ENCODE measurements at regions not wholly inside any gene's neighbourhood (a gene's known extent, or its start where the extent isn't known, plus 50 kb on each side); places are given as distances from the start of the nearest gene placed in this dataset.
"Not testable (repeated sequence)": the region's sequence is repeated elsewhere in the genome, so short reads cannot be mapped to it uniquely, and the experiment has no call there.

- Mint-ChIP-seq H3K4me1 (no peaks in the 10 kb centered on the region), H3K4me3 (no peak overlapping the region), H3K36me3 (ENCODE audit: low read depth) (no peaks in the 10 kb centered on the region), H3K27me3 (no peaks in the 10 kb centered on the region), H3K27ac (no peak overlapping the region)
- no peak for DNase-seq
- H3K9me3 ChIP-seq (ENCODE audit: control insufficient read depth, low read length, poor library complexity, severe bottlenecking) = no peaks in the 10 kb centered on the region
- no peak for ATAC-seq
These were observed 281.2 kb downstream of the SLITRK5 start for GRCh38 chr13:87952377-87952776.

DNA sequence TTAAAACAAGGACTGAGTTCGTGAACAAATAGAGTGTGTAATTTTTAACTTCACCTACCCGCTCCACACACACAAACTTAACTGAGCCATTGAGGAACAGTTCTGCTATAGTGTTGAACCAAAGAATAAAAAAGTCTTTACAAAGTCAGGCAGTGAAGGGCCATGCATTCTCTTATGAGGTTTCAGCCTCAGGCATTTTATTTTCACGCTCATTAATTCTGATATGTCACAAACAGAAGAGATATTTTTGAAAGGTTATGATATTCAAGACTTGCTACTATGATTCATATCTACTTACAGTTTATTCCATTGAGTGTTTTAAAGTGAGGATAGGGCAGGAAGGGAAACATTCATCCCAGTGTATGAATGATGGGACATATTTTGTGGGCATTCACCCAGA is 282.2 kb downstream of the SLITRK5 start:
- ATAC-seq (no peak), DNase-seq (no peak)
- H3K4me1 Mint-ChIP-seq = no peaks in the 10 kb centered on the region
- H3K27ac Mint-ChIP-seq = no peak overlapping the region
- no peaks in the 10 kb centered on the region for H3K27me3 Mint-ChIP-seq
- H3K4me3 Mint-ChIP-seq = no peak overlapping the region
- no peaks in the 10 kb centered on the region for H3K9me3 ChIP-seq (ENCODE audit: control insufficient read depth, low read length, poor library complexity, severe bottlenecking)
- no peaks in the 10 kb centered on the region for H3K36me3 Mint-ChIP-seq (ENCODE audit: low read depth)

GRCh38 chr13:87954091-87954490 is 282.9 kb downstream of the SLITRK5 start:
- Mint-ChIP-seq H3K27ac (no peak overlapping the region), H3K4me1 (no peaks in the 10 kb centered on the region), H3K27me3 (no peaks in the 10 kb centered on the region), H3K36me3 (ENCODE audit: low read depth) (no peaks in the 10 kb centered on the region), H3K4me3 (no peak overlapping the region)
- no peak for DNase-seq
- H3K9me3 ChIP-seq (ENCODE audit: control insufficient read depth, low read length, poor library complexity, severe bottlenecking) = no peaks in the 10 kb centered on the region
- no peak for ATAC-seq

GRCh38 chr13:87961546-87961945 is 290.4 kb downstream of the SLITRK5 start:
- Mint-ChIP-seq H3K4me3 (no peak overlapping the region), H3K36me3 (ENCODE audit: low read depth) (no peaks in the 10 kb centered on the region), H3K4me1 (no peaks in the 10 kb centered on the region), H3K27ac (no peak overlapping the region), H3K27me3 (no peaks in the 10 kb centered on the region)
- DNase-seq (no peak), ATAC-seq (no peak)
- no peaks in the 10 kb centered on the region for H3K9me3 ChIP-seq (ENCODE audit: control insufficient read depth, low read length, poor library complexity, severe bottlenecking)

GRCh38 chr13:87972568-87972967 is 301.4 kb downstream of the SLITRK5 start:
- H3K9me3 ChIP-seq (ENCODE audit: control insufficient read depth, low read length, poor library complexity, severe bottlenecking) = no peaks in the 10 kb centered on the region
- DNase-seq = no peak
- Mint-ChIP-seq H3K27me3 (no peaks in the 10 kb centered on the region), H3K27ac (no peak overlapping the region), H3K4me1 (no peaks in the 10 kb centered on the region), H3K4me3 (no peak overlapping the region), H3K36me3 (ENCODE audit: low read depth) (no peaks in the 10 kb centered on the region)
- ATAC-seq = no peak

DNA sequence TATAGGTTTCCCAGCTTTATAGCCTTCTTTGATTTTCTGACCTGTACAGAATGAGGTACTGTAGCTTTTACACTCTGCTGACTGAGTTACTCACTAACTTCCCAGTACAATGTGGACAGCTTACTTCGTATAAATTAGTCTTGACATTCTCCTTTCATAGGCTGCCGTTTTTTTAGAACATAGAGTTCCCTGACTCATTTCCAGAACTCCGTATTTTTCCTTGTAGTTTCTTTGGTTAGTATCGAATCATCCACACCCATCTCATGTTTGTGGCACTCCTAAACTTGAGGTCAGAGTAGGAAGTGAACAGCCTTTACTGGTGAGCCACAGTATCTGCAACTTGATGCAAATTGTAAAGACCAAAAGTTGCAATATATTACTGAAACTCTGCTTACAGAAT is 303.9 kb downstream of the SLITRK5 start:
- H3K36me3 Mint-ChIP-seq (ENCODE audit: low read depth) = no peaks in the 10 kb centered on the region
- no peak for ATAC-seq
- no peak overlapping the region for H3K27ac Mint-ChIP-seq
- DNase-seq = no peak
- no peak overlapping the region for H3K4me3 Mint-ChIP-seq
- no peaks in the 10 kb centered on the region for H3K4me1 Mint-ChIP-seq
- no peaks in the 10 kb centered on the region for H3K9me3 ChIP-seq (ENCODE audit: control insufficient read depth, low read length, poor library complexity, severe bottlenecking)
- no peaks in the 10 kb centered on the region for H3K27me3 Mint-ChIP-seq

- ATAC-seq; H3K36me3 Mint-ChIP-seq (ENCODE audit: low read depth); H3K27me3 Mint-ChIP-seq; DNase-seq; H3K9me3 ChIP-seq (ENCODE audit: control insufficient read depth, low read length, poor library complexity, severe bottlenecking); H3K4me3 Mint-ChIP-seq; H3K4me1 Mint-ChIP-seq; H3K27ac Mint-ChIP-seq: not testable (repeated sequence)
These were observed 305.5 kb downstream of the SLITRK5 start for GRCh38 chr13:87976650-87977049.

- Mint-ChIP-seq H3K27me3 (no peaks in the 10 kb centered on the region), H3K4me3 (no peak overlapping the region), H3K27ac (no peak overlapping the region), H3K36me3 (ENCODE audit: low read depth) (no peaks in the 10 kb centered on the region), H3K4me1 (no peaks in the 10 kb centered on the region)
- H3K9me3 ChIP-seq (ENCODE audit: control insufficient read depth, low read length, poor library complexity, severe bottlenecking) = no peaks in the 10 kb centered on the region
- ATAC-seq = no peak
- no peak for DNase-seq
These were observed 310.2 kb downstream of the SLITRK5 start for GRCh38 chr13:87981416-87981815.

GRCh38 chr13:87982400-87982799 is 311.2 kb downstream of the SLITRK5 start:
- DNase-seq = no peak
- Mint-ChIP-seq H3K4me3 (no peak overlapping the region), H3K27me3 (no peaks in the 10 kb centered on the region), H3K36me3 (ENCODE audit: low read depth) (no peaks in the 10 kb centered on the region), H3K27ac (no peak overlapping the region), H3K4me1 (no peaks in the 10 kb centered on the region)
- H3K9me3 ChIP-seq (ENCODE audit: control insufficient read depth, low read length, poor library complexity, severe bottlenecking) = no peaks in the 10 kb centered on the region
- ATAC-seq = no peak

DNA sequence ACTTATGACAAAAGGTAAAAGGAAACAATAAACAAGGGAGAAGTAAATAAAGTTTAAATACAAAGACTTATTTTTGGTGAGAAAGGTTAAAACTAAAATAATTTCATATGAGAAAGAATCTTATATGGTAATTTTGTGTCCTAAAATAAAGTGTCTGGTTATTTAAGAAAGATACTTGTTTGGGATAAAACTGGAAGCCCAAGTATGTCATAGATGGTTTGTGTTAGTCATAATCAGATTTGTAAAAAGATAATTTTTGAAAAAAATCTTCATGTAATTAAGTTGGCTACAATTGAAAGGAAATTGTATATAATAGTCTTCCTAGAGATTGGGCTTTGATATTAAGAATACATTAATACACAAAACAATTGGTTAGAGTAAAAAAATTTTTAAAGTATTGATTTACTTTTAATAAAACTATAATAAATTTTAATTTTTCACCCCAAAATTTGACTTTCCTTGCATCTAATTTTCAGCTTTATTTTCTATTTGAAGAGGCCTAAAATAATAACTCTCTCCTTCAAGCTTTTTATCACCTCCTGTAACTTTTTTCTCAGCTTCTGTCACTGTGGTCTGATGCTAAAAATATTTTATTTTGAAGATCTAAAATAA is 315.6 kb downstream of the SLITRK5 start:
- no peaks in the 10 kb centered on the region for H3K4me1 Mint-ChIP-seq
- no peak overlapping the region for H3K27ac Mint-ChIP-seq
- no peaks in the 10 kb centered on the region for H3K9me3 ChIP-seq (ENCODE audit: control insufficient read depth, low read length, poor library complexity, severe bottlenecking)

GRCh38 chr13:87998081-87998480 is 326.9 kb downstream of the SLITRK5 start:
- no peaks in the 10 kb centered on the region for H3K27me3 Mint-ChIP-seq
- ATAC-seq = no peak
- no peaks in the 10 kb centered on the region for H3K9me3 ChIP-seq (ENCODE audit: control insufficient read depth, low read length, poor library complexity, severe bottlenecking)
- H3K4me1 Mint-ChIP-seq = no peaks in the 10 kb centered on the region
- H3K27ac Mint-ChIP-seq = no peak overlapping the region
- H3K4me3 Mint-ChIP-seq = no peak overlapping the region
- H3K36me3 Mint-ChIP-seq (ENCODE audit: low read depth) = no peaks in the 10 kb centered on the region
- DNase-seq = no peak

More for the DNA sequence above, 315.6 kb downstream of the SLITRK5 start:
- DNase-seq = no peak
- H3K36me3 Mint-ChIP-seq (ENCODE audit: low read depth) = no peaks in the 10 kb centered on the region
- no peak overlapping the region for H3K4me3 Mint-ChIP-seq
- H3K27me3 Mint-ChIP-seq = no peaks in the 10 kb centered on the region
- ATAC-seq = no peak

- H3K4me1 Mint-ChIP-seq = no peaks in the 10 kb centered on the region
- H3K27ac Mint-ChIP-seq = no peak overlapping the region
- H3K4me3 Mint-ChIP-seq = no peak overlapping the region
- H3K9me3 ChIP-seq (ENCODE audit: control insufficient read depth, low read length, poor library complexity, severe bottlenecking) = no peaks in the 10 kb centered on the region
- no peaks in the 10 kb centered on the region for H3K36me3 Mint-ChIP-seq (ENCODE audit: low read depth)
- H3K27me3 Mint-ChIP-seq = no peaks in the 10 kb centered on the region
- ATAC-seq (no peak), DNase-seq (no peak)
These were observed 328.1 kb downstream of the SLITRK5 start for GRCh38 chr13:87999240-87999700.

DNA sequence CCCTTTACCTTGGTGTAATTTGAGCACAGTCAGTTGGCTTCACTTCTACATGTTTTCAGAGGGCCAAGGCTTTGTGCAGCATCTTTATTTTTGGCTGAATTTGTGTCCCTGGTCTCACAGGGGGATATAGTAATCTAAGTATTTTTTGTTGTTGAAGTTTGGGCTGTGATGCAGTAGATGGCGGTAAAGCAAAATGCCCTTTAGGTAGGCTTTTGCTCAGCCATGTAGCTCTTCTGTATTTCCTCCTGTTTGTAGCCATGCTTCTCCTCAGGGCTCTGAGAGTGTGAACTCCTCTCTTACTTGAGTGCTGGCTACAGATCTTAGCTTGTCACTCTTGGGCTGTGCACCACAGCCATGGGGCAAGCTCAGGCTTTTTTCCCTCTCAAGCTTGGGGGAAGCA is 328.6 kb downstream of the SLITRK5 start:
- Mint-ChIP-seq H3K4me3 (no peak overlapping the region), H3K4me1 (no peaks in the 10 kb centered on the region), H3K27me3 (no peaks in the 10 kb centered on the region), H3K36me3 (ENCODE audit: low read depth) (no peaks in the 10 kb centered on the region), H3K27ac (no peak overlapping the region)
- no peak for ATAC-seq
- H3K9me3 ChIP-seq (ENCODE audit: control insufficient read depth, low read length, poor library complexity, severe bottlenecking) = no peaks in the 10 kb centered on the region
- DNase-seq = no peak

- H3K27ac Mint-ChIP-seq = no peak overlapping the region
- DNase-seq (no peak), ATAC-seq (no peak)
- no peaks in the 10 kb centered on the region for H3K27me3 Mint-ChIP-seq
- no peaks in the 10 kb centered on the region for H3K36me3 Mint-ChIP-seq (ENCODE audit: low read depth)
- no peak overlapping the region for H3K4me3 Mint-ChIP-seq
- no peaks in the 10 kb centered on the region for H3K9me3 ChIP-seq (ENCODE audit: control insufficient read depth, low read length, poor library complexity, severe bottlenecking)
- no peaks in the 10 kb centered on the region for H3K4me1 Mint-ChIP-seq
These were observed 329.1 kb downstream of the SLITRK5 start for GRCh38 chr13:88000239-88000638.

Data from T-helper 17 cell (primary cell).